GM10266 (cell line): ENCODE measurements at regions not wholly inside any gene's neighbourhood (a gene's known extent, or its start where the extent isn't known, plus 50 kb on each side); places are given as distances from the start of the nearest gene placed in this dataset.

Source experiments
- DNase-seq: peaks from one replicate; pipeline ENCODE4 v3.0.0; 2012; ENCODE audit errors: extremely low spot score
- CTCF ChIP-seq: IDR thresholded peaks from 2 replicates; pipeline ENCODE4 v1.5.1; 2012; ENCODE audit warnings: mild to moderate bottlenecking, low read depth; ENCODE audit not compliant: control insufficient read depth, insufficient read depth; ENCODE audit errors: missing control alignments

GRCh38 chr10:70960783-70961570, 72.6 kb upstream of the PCBD1 start:
- TF ChIP-seq CTCF: no peak
- no peak for DNase-seq

GRCh38 chr10:70962686-70963085, 74.3 kb upstream of the PCBD1 start:
- no peak for TF ChIP-seq CTCF

GRCh38 chr10:70963271-70963670, 74.9 kb upstream of the PCBD1 start:
- no peak for DNase-seq
- TF ChIP-seq CTCF: no peak

More at GRCh38 chr10:70962686-70963085, 74.3 kb upstream of the PCBD1 start:
- DNase-seq: no peak

- no peak for DNase-seq
- TF ChIP-seq CTCF: no peak
These were observed 75.9 kb upstream of the PCBD1 start for GRCh38 chr10:70964245-70964644.

GRCh38 chr10:70964881-70965280, 76.5 kb upstream of the PCBD1 start:
- no peak for TF ChIP-seq CTCF
- DNase-seq: no peak

- TF ChIP-seq CTCF: no peak
- DNase-seq: no peak
These were observed 77.2 kb upstream of the PCBD1 start for GRCh38 chr10:70965566-70965965.
